Right lobe of liver (tissue), 4 donors: ENCODE measurements at regions not wholly inside any gene's neighbourhood (a gene's known extent, or its start where the extent isn't known, plus 50 kb on each side); places are given as distances from the start of the nearest gene placed in this dataset.

Experiments used
- CTCF ChIP-seq, 4 donors: fragments of 200-600 bp in 3 of 4; fragments of 450-650 bp in 1 of 4; IDR thresholded peaks; one replicate each; pipeline versions ENCODE4 v1.5.1 to v1.8.0; 2016 to 2022; ENCODE audit warnings: antibody characterized with exemption in 4 of 4, mild to moderate bottlenecking in 2 of 4
- POLR2A ChIP-seq: fragments of 450-650 bp; IDR thresholded peaks from one replicate; pipeline ENCODE4 v1.6.1; 2017; ENCODE audit warnings: antibody characterized with exemption, mild to moderate bottlenecking
- donor health status: DM: no; HTN: no; CAD: no.
- donor health status: DM: no; HTN: no; CAD: no.
- donor health status: DM: no; HTN: yes; CAD: no.

- TF ChIP-seq CTCF (IDR thresholded peaks at IDR 0.05) (no peak), POLR2A (no peak)
Observed at GRCh38 chr20:12327205-12327604, 409.5 kb downstream of the BTBD3 start.
